ENCODE measurements at regions not wholly inside any gene's neighbourhood (a gene's known extent, or its start where the extent isn't known, plus 50 kb on each side); places are given as distances from the start of the nearest gene placed in this dataset.

DNA sequence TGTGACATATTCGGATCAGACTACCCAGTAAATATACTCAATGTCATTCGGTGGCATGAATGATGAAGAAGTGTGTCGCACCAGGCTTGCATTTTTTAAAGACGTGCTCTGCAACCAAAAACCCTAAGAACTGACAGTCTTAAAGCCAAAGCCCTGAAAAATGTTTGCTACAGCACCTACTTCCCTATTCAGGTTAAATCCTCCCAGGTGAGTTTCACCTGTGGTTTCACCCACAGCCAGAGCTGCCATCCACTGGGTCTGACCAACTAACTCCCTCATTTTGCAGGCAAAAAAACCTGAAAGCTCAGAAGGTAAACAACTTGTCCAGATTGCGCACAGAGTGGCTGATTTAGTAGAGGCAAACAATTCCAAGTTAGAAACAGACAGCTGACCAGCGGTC, 222.3 kb upstream of the MGAT5 start:
- no peak for TF ChIP-seq EZH2 (IDR thresholded peaks at IDR 0.05; ENCODE audit: borderline replicate concordance, insufficient read depth, low read length, poor library complexity, severe bottlenecking)
- TF ChIP-seq, protein P1, sequence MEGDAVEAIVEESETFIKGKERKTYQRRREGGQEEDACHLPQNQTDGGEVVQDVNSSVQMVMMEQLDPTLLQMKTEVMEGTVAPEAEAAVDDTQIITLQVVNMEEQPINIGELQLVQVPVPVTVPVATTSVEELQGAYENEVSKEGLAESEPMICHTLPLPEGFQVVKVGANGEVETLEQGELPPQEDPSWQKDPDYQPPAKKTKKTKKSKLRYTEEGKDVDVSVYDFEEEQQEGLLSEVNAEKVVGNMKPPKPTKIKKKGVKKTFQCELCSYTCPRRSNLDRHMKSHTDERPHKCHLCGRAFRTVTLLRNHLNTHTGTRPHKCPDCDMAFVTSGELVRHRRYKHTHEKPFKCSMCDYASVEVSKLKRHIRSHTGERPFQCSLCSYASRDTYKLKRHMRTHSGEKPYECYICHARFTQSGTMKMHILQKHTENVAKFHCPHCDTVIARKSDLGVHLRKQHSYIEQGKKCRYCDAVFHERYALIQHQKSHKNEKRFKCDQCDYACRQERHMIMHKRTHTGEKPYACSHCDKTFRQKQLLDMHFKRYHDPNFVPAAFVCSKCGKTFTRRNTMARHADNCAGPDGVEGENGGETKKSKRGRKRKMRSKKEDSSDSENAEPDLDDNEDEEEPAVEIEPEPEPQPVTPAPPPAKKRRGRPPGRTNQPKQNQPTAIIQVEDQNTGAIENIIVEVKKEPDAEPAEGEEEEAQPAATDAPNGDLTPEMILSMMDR (IDR thresholded peaks at IDR 0.05; ENCODE audit: poor library complexity, severe bottlenecking): no peak
- no peak for TF ChIP-seq EP300 (conservative IDR thresholded peaks at IDR 0.05; ENCODE audit: poor library complexity, severe bottlenecking)
